NB4 (cell line): ENCODE measurements at regions not wholly inside any gene's neighbourhood (a gene's known extent, or its start where the extent isn't known, plus 50 kb on each side); places are given as distances from the start of the nearest gene placed in this dataset.

ENCODE experiments used
- DNase-seq: peaks from one replicate; pipeline ENCODE4 v3.0.0; 2010; ENCODE audit warnings: low read depth
- H3K4me3 ChIP-seq: one replicate; pipeline ENCODE4 v1.5.1; 2011; ENCODE audit warnings: mild to moderate bottlenecking, low read depth, low read length, moderate library complexity
- CTCF ChIP-seq: IDR thresholded peaks from one replicate; pipeline ENCODE4 v1.5.1; 2012; ENCODE audit warnings: low read depth, low read length
- MAX ChIP-seq: IDR thresholded peaks from 2 replicates; pipeline ENCODE4 v1.6.1; 2011; ENCODE audit warnings: low read depth, low read length
- MYC ChIP-seq: IDR thresholded peaks from 2 replicates; pipeline ENCODE4 v1.6.1; 2011; ENCODE audit warnings: low read depth, low read length
- POLR2A ChIP-seq: IDR thresholded peaks from 2 replicates; pipeline ENCODE4 v1.6.1; 2011; ENCODE audit warnings: mild to moderate bottlenecking; ENCODE audit not compliant: insufficient read length; ENCODE audit errors: extremely low read depth

GRCh38 chr13:54216221-54216620 lies 1187.6 kb downstream of the OLFM4 start:
- TF ChIP-seq CTCF (no peak), POLR2A (no peak), MYC (no peak)
- no peak overlapping the region for H3K4me3 ChIP-seq
- DNase-seq = no peak

GRCh38 chr13:54226876-54227275 lies 1198.3 kb downstream of the OLFM4 start:
- DNase-seq = no peak
- no peak for TF ChIP-seq CTCF
- TF ChIP-seq MYC = no peak
- no peak for TF ChIP-seq MAX
- TF ChIP-seq POLR2A = no peak
- no peak overlapping the region for H3K4me3 ChIP-seq

- DNase-seq = no peak
- TF ChIP-seq POLR2A (no peak), CTCF (no peak), MAX (no peak), MYC (no peak)
- no peak overlapping the region for H3K4me3 ChIP-seq
These were observed 1204.1 kb downstream of the OLFM4 start for GRCh38 chr13:54232700-54233099.

DNA sequence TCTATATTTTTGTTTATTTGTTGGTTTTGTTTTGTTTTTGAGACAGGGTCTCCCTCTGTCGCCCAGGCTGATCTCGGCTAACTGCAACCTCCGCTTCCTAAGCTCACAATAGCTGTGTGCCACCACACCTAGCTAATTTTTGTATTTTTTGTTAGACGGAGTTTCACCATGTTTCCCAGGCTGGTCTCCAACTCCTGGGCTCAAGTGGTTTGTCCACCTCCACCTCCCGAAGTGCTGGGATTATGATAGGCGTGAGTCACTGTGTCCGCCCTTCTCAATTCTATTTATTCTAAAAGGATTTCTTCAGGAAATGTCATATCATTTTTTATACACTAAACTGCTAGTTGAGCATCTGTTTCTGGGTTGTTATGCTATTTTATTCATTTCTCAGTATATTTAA lies 1206.0 kb downstream of the OLFM4 start:
- TF ChIP-seq MYC = no peak
- no peak for TF ChIP-seq POLR2A
- TF ChIP-seq MAX = no peak
- no peak for TF ChIP-seq CTCF
- DNase-seq = no peak

DNA sequence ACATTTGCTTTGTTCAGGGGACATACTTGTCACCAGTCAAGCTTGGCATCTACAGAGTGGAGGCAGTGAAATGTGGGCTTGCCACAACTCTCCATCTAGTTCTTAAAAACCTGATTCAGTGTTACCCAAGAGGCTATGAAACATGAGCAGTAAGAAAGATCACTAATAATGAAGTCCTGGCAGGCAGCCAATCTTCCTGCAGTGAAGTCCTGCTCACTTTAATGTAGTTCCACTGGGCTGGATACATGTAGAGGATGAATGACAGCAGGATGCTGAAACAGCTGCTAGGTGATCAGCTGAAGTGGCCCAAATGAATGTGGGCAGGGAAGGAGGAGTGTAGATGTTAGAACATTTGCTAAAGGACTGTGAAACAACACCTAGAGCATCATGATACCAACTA lies 1213.1 kb downstream of the OLFM4 start:
- DNase-seq = no peak
- TF ChIP-seq CTCF (no peak), MAX (no peak), MYC (no peak), POLR2A (no peak)

More for the DNA sequence above, 1206.0 kb downstream of the OLFM4 start:
- no peak overlapping the region for H3K4me3 ChIP-seq

GRCh38 chr13:54248306-54248705 lies 1219.7 kb downstream of the OLFM4 start:
- DNase-seq = no peak
- H3K4me3 ChIP-seq = no peak overlapping the region
- TF ChIP-seq CTCF = no peak
- no peak for TF ChIP-seq MAX
- no peak for TF ChIP-seq POLR2A
- no peak for TF ChIP-seq MYC

More for the DNA sequence above, 1213.1 kb downstream of the OLFM4 start:
- H3K4me3 ChIP-seq = no peak overlapping the region
